ENCODE measurements at regions not wholly inside any gene's neighbourhood (a gene's known extent, or its start where the extent isn't known, plus 50 kb on each side); places are given as distances from the start of the nearest gene placed in this dataset.

GRCh38 chrX:147853701-147854100 lies 58.0 kb upstream of the FMR1 start:
- Mint-ChIP-seq H3K4me1 (ENCODE audit: low read depth) (no peaks in the 10 kb centered on the region), H3K27me3 (ENCODE audit: insufficient read depth) (no peaks in the 10 kb centered on the region), H3K27ac (no peak overlapping the region), H3K9me3 (no peaks in the 10 kb centered on the region), H3K4me3 (no peak overlapping the region), H3K36me3 (ENCODE audit: low read depth) (no peaks in the 10 kb centered on the region)
- DNase-seq (ENCODE audit: low spot score): no peak
- intact Hi-C loops (cut with micrococcal nuclease): no loop called here

- Mint-ChIP-seq H3K27ac (no peak overlapping the region), H3K4me3 (no peak overlapping the region), H3K9me3 (no peaks in the 10 kb centered on the region), H3K36me3 (ENCODE audit: low read depth) (no peaks in the 10 kb centered on the region), H3K27me3 (ENCODE audit: insufficient read depth) (no peaks in the 10 kb centered on the region), H3K4me1 (ENCODE audit: low read depth) (no peaks in the 10 kb centered on the region)
- no peak for DNase-seq (ENCODE audit: low spot score)
- intact Hi-C loops (cut with micrococcal nuclease): no loop called here
Measured at GRCh38 chrX:147859666-147860065, 52.1 kb upstream of the FMR1 start.
